Astrocyte (in vitro differentiated cells and primary cell): ENCODE measurements at regions not wholly inside any gene's neighbourhood (a gene's known extent, or its start where the extent isn't known, plus 50 kb on each side); places are given as distances from the start of the nearest gene placed in this dataset.

Experiments used
- DNase-seq: peaks from one replicate; pipeline ENCODE4 v3.0.0-alpha.2; 2010; ENCODE audit warnings: low read depth
- FAIRE-seq: peaks from 2 replicates; lab custom pipeline; 2011; peaks lifted over from hg19 to GRCh38; lab: Jason Lieb, UNC
- H2AFZ ChIP-seq: 2 replicates; pipeline ENCODE4 v1.6.0; 2012; ENCODE audit warnings: low read depth, low read length, inconsistent platforms
- H3K27ac ChIP-seq: 2 replicates; pipeline ENCODE4 v1.5.1; 2011; ENCODE audit warnings: low read depth, low read length, inconsistent platforms
- H3K27me3 ChIP-seq: 2 replicates; pipeline ENCODE4 v1.6.0; 2011; ENCODE audit warnings: low read length, inconsistent platforms; ENCODE audit not compliant: insufficient read depth
- H3K36me3 ChIP-seq: 2 replicates; pipeline ENCODE4 v1.5.1; 2011; ENCODE audit warnings: low read length, inconsistent platforms; ENCODE audit not compliant: insufficient read depth
- H3K4me1 ChIP-seq: 2 replicates; pipeline ENCODE4 v1.5.1; 2011; ENCODE audit warnings: low read length, inconsistent platforms; ENCODE audit not compliant: insufficient read depth
- H3K4me2 ChIP-seq: 2 replicates; pipeline ENCODE4 v1.6.0; 2012; ENCODE audit warnings: low read length, inconsistent platforms
- H3K4me3 ChIP-seq: 2 replicates; pipeline ENCODE4 v1.5.1; 2011; ENCODE audit warnings: low read depth, mild to moderate bottlenecking, low read length, inconsistent platforms; ENCODE audit not compliant: insufficient read depth
- H3K79me2 ChIP-seq: 2 replicates; pipeline ENCODE4 v1.6.0; 2012; ENCODE audit warnings: mild to moderate bottlenecking, low read length, inconsistent platforms; ENCODE audit not compliant: insufficient read depth
- H3K9ac ChIP-seq: 2 replicates; pipeline ENCODE4 v1.6.0; 2012; ENCODE audit warnings: mild to moderate bottlenecking, low read length, inconsistent platforms
- H3K9me3 ChIP-seq: 2 replicates; pipeline ENCODE4 v1.5.1; 2012; ENCODE audit warnings: low read depth, mild to moderate bottlenecking, low read length, inconsistent platforms; ENCODE audit not compliant: insufficient read depth
- H4K20me1 ChIP-seq: 2 replicates; pipeline ENCODE4 v1.6.0; 2012; ENCODE audit warnings: low read length, inconsistent platforms; ENCODE audit not compliant: insufficient read depth
- H3K27ac Mint-ChIP-seq: one replicate; pipeline ENCODE4 v1.8.0; 2021; ENCODE audit warnings: mild to moderate bottlenecking, mixed read lengths; ENCODE audit not compliant: unreplicated experiment
- H3K27me3 Mint-ChIP-seq: one replicate; pipeline ENCODE4 v1.8.0; 2021; ENCODE audit warnings: low read depth, mixed read lengths; ENCODE audit not compliant: unreplicated experiment
- H3K36me3 Mint-ChIP-seq: one replicate; pipeline ENCODE4 v1.8.0; 2021; ENCODE audit warnings: low read depth, mixed read lengths; ENCODE audit not compliant: unreplicated experiment
- H3K4me1 Mint-ChIP-seq: one replicate; pipeline ENCODE4 v1.8.0; 2021; ENCODE audit warnings: low read depth, mixed read lengths; ENCODE audit not compliant: unreplicated experiment
- H3K4me3 Mint-ChIP-seq: one replicate; pipeline ENCODE4 v1.8.0; 2021; ENCODE audit warnings: mild to moderate bottlenecking, moderate library complexity, mixed read lengths; ENCODE audit not compliant: unreplicated experiment
- H3K9me3 Mint-ChIP-seq: one replicate; pipeline ENCODE4 v1.8.0; 2021; ENCODE audit warnings: mild to moderate bottlenecking, mixed read lengths; ENCODE audit not compliant: unreplicated experiment
- EZH2 ChIP-seq: IDR thresholded peaks from 2 replicates; pipeline ENCODE4 v1.6.1; 2012; ENCODE audit warnings: mild to moderate bottlenecking, low read length, inconsistent platforms; ENCODE audit not compliant: insufficient read depth
- TF ChIP-seq, protein P1 (sequence below): IDR thresholded peaks from 2 replicates; pipeline ENCODE4 v1.5.1; 2011; ENCODE audit warnings: low read depth, mild to moderate bottlenecking, inconsistent platforms, low read length, moderate library complexity; ENCODE audit not compliant: insufficient read depth

GRCh38 chr3:34038131-34038530 lies 239.7 kb downstream of the PDCD6IP start:
- Mint-ChIP-seq H3K27ac (no peak overlapping the region), H3K9me3 (no peaks in the 10 kb centered on the region), H3K36me3 (no peaks in the 10 kb centered on the region), H3K27me3 (no peaks in the 10 kb centered on the region), H3K4me1 (no peaks in the 10 kb centered on the region), H3K4me3 (no peak overlapping the region)
- Histone ChIP-seq H2AFZ (no peak overlapping the region), H4K20me1 (no peaks in the 10 kb centered on the region), H3K4me3 (no peak overlapping the region), H3K4me1 (no peaks in the 10 kb centered on the region), H3K9me3 (no peaks in the 10 kb centered on the region), H3K27me3 (no peaks in the 10 kb centered on the region), H3K36me3 (no peaks in the 10 kb centered on the region), H3K9ac (no peak overlapping the region), H3K79me2 (no peaks in the 10 kb centered on the region), H3K27ac (no peak overlapping the region), H3K4me2 (no peak overlapping the region)
- no peak for FAIRE-seq
- no peak for DNase-seq
- TF ChIP-seq EZH2 = no peak
- TF ChIP-seq, protein P1, sequence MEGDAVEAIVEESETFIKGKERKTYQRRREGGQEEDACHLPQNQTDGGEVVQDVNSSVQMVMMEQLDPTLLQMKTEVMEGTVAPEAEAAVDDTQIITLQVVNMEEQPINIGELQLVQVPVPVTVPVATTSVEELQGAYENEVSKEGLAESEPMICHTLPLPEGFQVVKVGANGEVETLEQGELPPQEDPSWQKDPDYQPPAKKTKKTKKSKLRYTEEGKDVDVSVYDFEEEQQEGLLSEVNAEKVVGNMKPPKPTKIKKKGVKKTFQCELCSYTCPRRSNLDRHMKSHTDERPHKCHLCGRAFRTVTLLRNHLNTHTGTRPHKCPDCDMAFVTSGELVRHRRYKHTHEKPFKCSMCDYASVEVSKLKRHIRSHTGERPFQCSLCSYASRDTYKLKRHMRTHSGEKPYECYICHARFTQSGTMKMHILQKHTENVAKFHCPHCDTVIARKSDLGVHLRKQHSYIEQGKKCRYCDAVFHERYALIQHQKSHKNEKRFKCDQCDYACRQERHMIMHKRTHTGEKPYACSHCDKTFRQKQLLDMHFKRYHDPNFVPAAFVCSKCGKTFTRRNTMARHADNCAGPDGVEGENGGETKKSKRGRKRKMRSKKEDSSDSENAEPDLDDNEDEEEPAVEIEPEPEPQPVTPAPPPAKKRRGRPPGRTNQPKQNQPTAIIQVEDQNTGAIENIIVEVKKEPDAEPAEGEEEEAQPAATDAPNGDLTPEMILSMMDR = no peak

DNA sequence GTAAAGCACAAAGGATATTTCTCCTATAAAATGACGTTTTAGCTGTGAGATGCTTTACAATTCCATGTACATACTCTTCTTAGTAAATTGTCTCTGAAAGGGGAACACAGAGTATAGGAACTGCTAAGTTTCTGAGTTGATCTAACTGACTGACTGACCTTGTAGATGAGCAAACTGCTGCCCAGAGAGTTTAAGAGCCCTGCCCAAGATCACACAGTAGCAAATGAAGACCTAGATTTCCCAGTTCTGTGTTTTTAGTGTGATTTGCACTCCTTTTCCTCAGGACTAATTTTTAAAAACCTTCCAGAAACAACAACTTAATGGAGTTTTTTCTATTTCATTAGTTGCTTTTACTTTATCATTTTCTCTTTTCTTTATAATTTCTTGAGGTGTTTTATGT lies 247.7 kb downstream of the PDCD6IP start:
- Histone ChIP-seq H4K20me1 (no peaks in the 10 kb centered on the region), H3K4me2 (no peak overlapping the region), H3K4me3 (no peak overlapping the region), H3K79me2 (no peaks in the 10 kb centered on the region), H3K27ac (no peak overlapping the region), H3K27me3 (no peaks in the 10 kb centered on the region), H3K9ac (no peak overlapping the region), H3K36me3 (no peaks in the 10 kb centered on the region), H2AFZ (no peak overlapping the region), H3K4me1 (no peaks in the 10 kb centered on the region), H3K9me3 (no peaks in the 10 kb centered on the region)
- FAIRE-seq (no peak), DNase-seq (no peak)
- TF ChIP-seq, protein P1 = no peak
- no peak for TF ChIP-seq EZH2
- H3K36me3 Mint-ChIP-seq = no peaks in the 10 kb centered on the region
- H3K4me3 Mint-ChIP-seq = no peak overlapping the region
- H3K27ac Mint-ChIP-seq = no peak overlapping the region
- no peaks in the 10 kb centered on the region for H3K4me1 Mint-ChIP-seq
- no peaks in the 10 kb centered on the region for H3K9me3 Mint-ChIP-seq
- no peaks in the 10 kb centered on the region for H3K27me3 Mint-ChIP-seq

- Mint-ChIP-seq H3K27me3 (no peaks in the 10 kb centered on the region), H3K9me3 (no peaks in the 10 kb centered on the region), H3K4me3 (no peak overlapping the region), H3K27ac (no peak overlapping the region), H3K4me1 (peaks cover 9% of the 10 kb centered on the region), H3K36me3 (no peaks in the 10 kb centered on the region)
- H3K4me3 ChIP-seq = no peak overlapping the region
- no peak overlapping the region for H3K4me2 ChIP-seq
- no peaks in the 10 kb centered on the region for H3K79me2 ChIP-seq
- no peaks in the 10 kb centered on the region for H3K9me3 ChIP-seq
- TF ChIP-seq, protein P1 = no peak
- TF ChIP-seq EZH2 = no peak
- H3K27ac ChIP-seq = no peak overlapping the region
- no peaks in the 10 kb centered on the region for H3K4me1 ChIP-seq
- DNase-seq (no peak), FAIRE-seq (no peak)
- H3K36me3 ChIP-seq = no peaks in the 10 kb centered on the region
- no peak overlapping the region for H2AFZ ChIP-seq
- H3K27me3 ChIP-seq = no peaks in the 10 kb centered on the region
- H4K20me1 ChIP-seq = no peaks in the 10 kb centered on the region
- H3K9ac ChIP-seq = no peak overlapping the region
Measured at GRCh38 chr3:34053626-34054025, 255.2 kb downstream of the PDCD6IP start.
